OCI-LY1 (cell line): ENCODE measurements at regions not wholly inside any gene's neighbourhood (a gene's known extent, or its start where the extent isn't known, plus 50 kb on each side); places are given as distances from the start of the nearest gene placed in this dataset.

Experiments used
- EZH2 ChIP-seq: fragments of 200-600 bp; sonication (generic), shearing (Covaris generic); IDR thresholded peaks from 2 replicates; pipeline ENCODE4 v1.8.0; 2017; ENCODE audit warnings: borderline replicate concordance, mixed run types, mild to moderate bottlenecking, antibody characterized with exemption, low read length, moderate library complexity, mixed read lengths
- TF ChIP-seq, protein P1 (sequence below): fragments of 200-600 bp; sonication (generic), shearing (Covaris generic); IDR thresholded peaks from 2 replicates; pipeline ENCODE4 v1.5.1; 2017; ENCODE audit warnings: mild to moderate bottlenecking, antibody characterized with exemption, low read length, moderate library complexity, mixed read lengths

DNA sequence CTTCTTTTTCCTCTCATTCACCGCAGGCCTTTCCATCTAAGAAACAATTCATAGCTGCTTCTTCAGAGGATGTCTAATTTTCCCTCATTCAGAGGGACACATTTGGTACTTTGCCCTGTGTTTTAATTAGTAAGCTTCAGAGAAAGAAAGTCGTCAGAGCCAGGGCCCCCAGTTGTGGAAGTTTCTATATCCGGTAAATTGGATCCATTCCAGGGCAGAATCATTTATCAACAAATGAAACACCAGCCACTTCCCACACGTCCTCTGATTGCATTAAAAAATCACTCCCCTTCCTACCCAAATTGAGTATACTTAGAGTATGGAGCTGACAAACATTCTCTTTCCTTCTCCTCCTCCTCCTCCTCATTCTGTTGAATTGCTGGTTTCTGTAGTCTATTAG, 205.8 kb upstream of the HDAC9 start:
- TF ChIP-seq, protein P1, sequence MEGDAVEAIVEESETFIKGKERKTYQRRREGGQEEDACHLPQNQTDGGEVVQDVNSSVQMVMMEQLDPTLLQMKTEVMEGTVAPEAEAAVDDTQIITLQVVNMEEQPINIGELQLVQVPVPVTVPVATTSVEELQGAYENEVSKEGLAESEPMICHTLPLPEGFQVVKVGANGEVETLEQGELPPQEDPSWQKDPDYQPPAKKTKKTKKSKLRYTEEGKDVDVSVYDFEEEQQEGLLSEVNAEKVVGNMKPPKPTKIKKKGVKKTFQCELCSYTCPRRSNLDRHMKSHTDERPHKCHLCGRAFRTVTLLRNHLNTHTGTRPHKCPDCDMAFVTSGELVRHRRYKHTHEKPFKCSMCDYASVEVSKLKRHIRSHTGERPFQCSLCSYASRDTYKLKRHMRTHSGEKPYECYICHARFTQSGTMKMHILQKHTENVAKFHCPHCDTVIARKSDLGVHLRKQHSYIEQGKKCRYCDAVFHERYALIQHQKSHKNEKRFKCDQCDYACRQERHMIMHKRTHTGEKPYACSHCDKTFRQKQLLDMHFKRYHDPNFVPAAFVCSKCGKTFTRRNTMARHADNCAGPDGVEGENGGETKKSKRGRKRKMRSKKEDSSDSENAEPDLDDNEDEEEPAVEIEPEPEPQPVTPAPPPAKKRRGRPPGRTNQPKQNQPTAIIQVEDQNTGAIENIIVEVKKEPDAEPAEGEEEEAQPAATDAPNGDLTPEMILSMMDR, result no peak
- TF ChIP-seq EZH2, result no peak
